ENCODE measurements at regions not wholly inside any gene's neighbourhood (a gene's known extent, or its start where the extent isn't known, plus 50 kb on each side); places are given as distances from the start of the nearest gene placed in this dataset.

DNA sequence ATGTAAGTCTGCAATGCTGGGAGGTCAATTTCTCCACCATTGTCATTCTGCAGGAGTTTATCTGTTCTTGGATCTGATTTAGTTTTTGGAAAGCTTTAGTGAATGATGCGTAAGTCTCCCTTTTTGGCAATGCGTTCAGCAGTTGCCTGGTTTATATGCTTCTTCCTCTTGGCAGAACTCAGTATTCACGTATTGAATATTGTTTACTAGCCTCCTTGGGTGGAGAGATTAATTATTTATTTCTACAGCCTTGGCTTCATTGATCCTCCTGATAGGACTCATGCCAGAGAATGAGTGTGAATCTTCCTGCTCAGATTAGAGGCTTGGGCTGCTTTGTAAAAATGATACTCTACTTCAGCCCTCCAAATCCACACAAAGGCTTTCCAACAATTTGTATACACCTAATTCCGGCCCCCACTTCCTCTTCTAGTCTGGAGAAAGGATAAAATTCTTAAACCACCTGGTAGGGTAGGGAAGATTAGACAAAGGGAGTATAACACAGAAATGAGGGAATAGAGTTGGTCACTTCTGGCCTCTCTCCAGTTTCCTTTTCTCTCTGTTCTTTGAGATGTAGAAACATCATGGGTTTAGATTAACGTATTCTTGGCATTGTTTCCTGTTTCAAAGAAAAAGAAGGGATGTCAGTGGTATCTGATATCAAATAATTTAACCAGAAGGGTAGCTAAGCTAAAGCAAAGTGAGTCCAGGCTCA is 929.8 kb downstream of the KCNJ2 start:
- no peak for TF ChIP-seq CTCF (IDR thresholded peaks at IDR 0.05; ENCODE audit: poor library complexity)
- TF ChIP-seq EZH2 (IDR thresholded peaks at IDR 0.05; ENCODE audit: borderline replicate concordance) = no peak

Measured in hepatocyte (in vitro differentiated cells).